ENCODE measurements at regions not wholly inside any gene's neighbourhood (a gene's known extent, or its start where the extent isn't known, plus 50 kb on each side); places are given as distances from the start of the nearest gene placed in this dataset.

GRCh38 chr4:31075969-31076368 lies 355.8 kb downstream of the PCDH7 start:
- no peak for DNase-seq (ENCODE audit: low read depth, low spot score)
- H3K4me3 ChIP-seq (ENCODE audit: low read length): no peak overlapping the region

GRCh38 chr4:31078661-31079060 lies 358.5 kb downstream of the PCDH7 start:
- DNase-seq (ENCODE audit: low read depth, low spot score): no peak

GRCh38 chr4:31080887-31081286 lies 360.7 kb downstream of the PCDH7 start:
- DNase-seq (ENCODE audit: low read depth, low spot score): no peak
- no peak overlapping the region for H3K4me3 ChIP-seq (ENCODE audit: low read length)

More at GRCh38 chr4:31078661-31079060, 358.5 kb downstream of the PCDH7 start:
- H3K4me3 ChIP-seq (ENCODE audit: low read length): no peak overlapping the region

GRCh38 chr4:31081366-31081765 lies 361.2 kb downstream of the PCDH7 start:
- no peak overlapping the region for H3K4me3 ChIP-seq (ENCODE audit: low read length)
- DNase-seq (ENCODE audit: low read depth, low spot score): no peak

- DNase-seq (ENCODE audit: low read depth, low spot score): no peak
- no peak overlapping the region for H3K4me3 ChIP-seq (ENCODE audit: low read length)
Measured at GRCh38 chr4:31083456-31083855, 363.3 kb downstream of the PCDH7 start.

- H3K4me3 ChIP-seq (ENCODE audit: low read length): no peak overlapping the region
- no peak for DNase-seq (ENCODE audit: low read depth, low spot score)
Measured at GRCh38 chr4:31084806-31085416, 364.7 kb downstream of the PCDH7 start.

GRCh38 chr4:31085689-31086088 lies 365.5 kb downstream of the PCDH7 start:
- H3K4me3 ChIP-seq (ENCODE audit: low read length): no peak overlapping the region
- no peak for DNase-seq (ENCODE audit: low read depth, low spot score)

GRCh38 chr4:31086756-31087330 lies 366.7 kb downstream of the PCDH7 start:
- no peak for DNase-seq (ENCODE audit: low read depth, low spot score)
- no peak overlapping the region for H3K4me3 ChIP-seq (ENCODE audit: low read length)

- no peak for DNase-seq (ENCODE audit: low read depth, low spot score)
- H3K4me3 ChIP-seq (ENCODE audit: low read length): no peak overlapping the region
Measured at GRCh38 chr4:31088600-31089230, 368.5 kb downstream of the PCDH7 start.

GRCh38 chr4:31089815-31090214 lies 369.6 kb downstream of the PCDH7 start:
- no peak overlapping the region for H3K4me3 ChIP-seq (ENCODE audit: low read length)
- DNase-seq (ENCODE audit: low read depth, low spot score): no peak

GRCh38 chr4:31094474-31094873 lies 374.3 kb downstream of the PCDH7 start:
- no peak for DNase-seq (ENCODE audit: low read depth, low spot score)
- H3K4me3 ChIP-seq (ENCODE audit: low read length): no peak overlapping the region

- no peak overlapping the region for H3K4me3 ChIP-seq (ENCODE audit: low read length)
Measured at GRCh38 chr4:31097999-31098398, 377.8 kb downstream of the PCDH7 start.

GRCh38 chr4:31100536-31100935 lies 380.4 kb downstream of the PCDH7 start:
- no peak overlapping the region for H3K4me3 ChIP-seq (ENCODE audit: low read length)
- no peak for DNase-seq (ENCODE audit: low read depth, low spot score)

More at GRCh38 chr4:31097999-31098398, 377.8 kb downstream of the PCDH7 start:
- no peak for DNase-seq (ENCODE audit: low read depth, low spot score)

GRCh38 chr4:31104043-31104442 lies 383.9 kb downstream of the PCDH7 start:
- no peak overlapping the region for H3K4me3 ChIP-seq (ENCODE audit: low read length)
- no peak for DNase-seq (ENCODE audit: low read depth, low spot score)

GRCh38 chr4:31104577-31104976 lies 384.4 kb downstream of the PCDH7 start:
- no peak overlapping the region for H3K4me3 ChIP-seq (ENCODE audit: low read length)
- no peak for DNase-seq (ENCODE audit: low read depth, low spot score)

- H3K4me3 ChIP-seq (ENCODE audit: low read length): no peak overlapping the region
- no peak for DNase-seq (ENCODE audit: low read depth, low spot score)
Measured at GRCh38 chr4:31106419-31106818, 386.2 kb downstream of the PCDH7 start.

- no peak overlapping the region for H3K4me3 ChIP-seq (ENCODE audit: low read length)
- no peak for DNase-seq (ENCODE audit: low read depth, low spot score)
Measured at GRCh38 chr4:31107362-31107761, 387.2 kb downstream of the PCDH7 start.

- no peak for DNase-seq (ENCODE audit: low read depth, low spot score)
Measured at GRCh38 chr4:31108762-31109161, 388.6 kb downstream of the PCDH7 start.

GRCh38 chr4:31111790-31112189 lies 391.6 kb downstream of the PCDH7 start:
- DNase-seq (ENCODE audit: low read depth, low spot score): no peak
- no peak overlapping the region for H3K4me3 ChIP-seq (ENCODE audit: low read length)

More at GRCh38 chr4:31108762-31109161, 388.6 kb downstream of the PCDH7 start:
- no peak overlapping the region for H3K4me3 ChIP-seq (ENCODE audit: low read length)

GRCh38 chr4:31114816-31115215 lies 394.6 kb downstream of the PCDH7 start:
- DNase-seq (ENCODE audit: low read depth, low spot score): no peak
- H3K4me3 ChIP-seq (ENCODE audit: low read length): no peak overlapping the region
